MV-4-11 (cell line): ENCODE measurements at regions not wholly inside any gene's neighbourhood (a gene's known extent, or its start where the extent isn't known, plus 50 kb on each side); places are given as distances from the start of the nearest gene placed in this dataset.

ENCODE experiments used
- DNase-seq: peaks from one replicate; lab custom pipeline; 2025; lab: John Stamatoyannopoulos, UW

GRCh38 chr1:93815366-93816110, 63.5 kb downstream of the DNTTIP2 start:
- DNase-seq, result no peak

GRCh38 chr1:93814795-93815340, 64.1 kb downstream of the DNTTIP2 start:
- no peak for DNase-seq

- peak; percentile 79 for DNase-seq
Observed at GRCh38 chr1:93814059-93814794, 64.8 kb downstream of the DNTTIP2 start.

- no peak for DNase-seq
Observed at GRCh38 chr1:93813076-93813475, 65.9 kb downstream of the DNTTIP2 start.

GRCh38 chr1:93811326-93812065, 67.5 kb downstream of the DNTTIP2 start:
- no peak for DNase-seq

- no peak for DNase-seq
Observed at GRCh38 chr1:93810316-93810715, 68.7 kb downstream of the DNTTIP2 start.

- DNase-seq, result no peak
Observed at GRCh38 chr1:93808871-93809270, 70.1 kb downstream of the DNTTIP2 start.

- no peak for DNase-seq
Observed at GRCh38 chr1:93807311-93807930, 71.6 kb downstream of the DNTTIP2 start.

GRCh38 chr1:93805027-93805610, 73.9 kb downstream of the DNTTIP2 start:
- DNase-seq, result no peak

GRCh38 chr1:93804412-93804811, 74.6 kb downstream of the DNTTIP2 start:
- DNase-seq, result no peak

- no peak for DNase-seq
Observed at GRCh38 chr1:93801471-93801870, 77.5 kb downstream of the DNTTIP2 start.

- peak; percentile 16 for DNase-seq
Observed at GRCh38 chr1:93800856-93801255, 78.2 kb downstream of the DNTTIP2 start.

- DNase-seq, result no peak
Observed at GRCh38 chr1:93798291-93798690, 80.7 kb downstream of the DNTTIP2 start.

- no peak for DNase-seq
Observed at GRCh38 chr1:93784538-93784937, 94.5 kb downstream of the DNTTIP2 start.

- no peak for DNase-seq
Observed at GRCh38 chr1:93783876-93784275, 95.1 kb downstream of the DNTTIP2 start.

GRCh38 chr1:93779540-93780165, 98.0 kb upstream of the BCAR3 start:
- DNase-seq, result no peak

GRCh38 chr1:93778457-93778856, 96.8 kb upstream of the BCAR3 start:
- no peak for DNase-seq

- no peak for DNase-seq
Observed at GRCh38 chr1:93777255-93777654, 95.6 kb upstream of the BCAR3 start.

GRCh38 chr1:93776728-93777127, 95.1 kb upstream of the BCAR3 start:
- DNase-seq, result no peak

GRCh38 chr1:93775224-93775623, 93.6 kb upstream of the BCAR3 start:
- no peak for DNase-seq

GRCh38 chr1:93774707-93775106, 93.1 kb upstream of the BCAR3 start:
- no peak for DNase-seq
